ENCODE measurements at regions not wholly inside any gene's neighbourhood (a gene's known extent, or its start where the extent isn't known, plus 50 kb on each side); places are given as distances from the start of the nearest gene placed in this dataset.

GRCh38 chr9:22863736-22864135, 417.1 kb downstream of the DMRTA1 start:
- POLR2A ChIA-PET: no interaction called here

GRCh38 chr9:22893196-22893843, 446.7 kb downstream of the DMRTA1 start:
- Histone ChIP-seq H3K27me3 (ENCODE audit: insufficient read depth, low read length, poor library complexity, severe bottlenecking) (no peaks in the 10 kb centered on the region), H3K4me1 (ENCODE audit: insufficient read depth, low read length) (no peaks in the 10 kb centered on the region), H3K9me3 (ENCODE audit: low read length) (no peaks in the 10 kb centered on the region), H3K36me3 (ENCODE audit: insufficient read depth, low read length) (no peaks in the 10 kb centered on the region), H3K27ac (ENCODE audit: low read depth, low read length) (no peak overlapping the region), H3K4me3 (ENCODE audit: low read length) (no peak overlapping the region)
- no peak for DNase-seq
- Mint-ChIP-seq H3K36me3 (no peaks in the 10 kb centered on the region), H3K9me3 (peaks cover 0 to 15% (median 3%) of the 10 kb centered on the region in 5 donors), H3K4me3 (no peak overlapping the region), H3K4me1 (no peaks in the 10 kb centered on the region), H3K27ac (no peak overlapping the region), H3K27me3 (no peaks in the 10 kb centered on the region)
- CTCF ChIA-PET: no interaction called here
- POLR2A ChIA-PET: no interaction called here

More at GRCh38 chr9:22863736-22864135, 417.1 kb downstream of the DMRTA1 start:
- H3K27me3 ChIP-seq (ENCODE audit: insufficient read depth, low read length, poor library complexity, severe bottlenecking): no peaks in the 10 kb centered on the region
- CTCF ChIA-PET: no interaction called here
- H3K4me1 ChIP-seq (ENCODE audit: insufficient read depth, low read length): no peaks in the 10 kb centered on the region
- DNase-seq: no peak
- H3K4me3 ChIP-seq (ENCODE audit: low read length): no peak overlapping the region
- no peaks in the 10 kb centered on the region for H3K4me1 Mint-ChIP-seq
- no peaks in the 10 kb centered on the region for H3K36me3 ChIP-seq (ENCODE audit: insufficient read depth, low read length)
- H3K27ac Mint-ChIP-seq: no peak overlapping the region
- H3K27ac ChIP-seq (ENCODE audit: low read depth, low read length): no peak overlapping the region
- H3K36me3 Mint-ChIP-seq: no peaks in the 10 kb centered on the region
- H3K27me3 Mint-ChIP-seq: no peaks in the 10 kb centered on the region
- H3K9me3 Mint-ChIP-seq: peaks cover 6 to 18% (median 11%) of the 10 kb centered on the region in 5 donors
- no peak overlapping the region for H3K4me3 Mint-ChIP-seq
- no peaks in the 10 kb centered on the region for H3K9me3 ChIP-seq (ENCODE audit: low read length)

GRCh38 chr9:22898591-22898990, 452.0 kb downstream of the DMRTA1 start:
- H3K36me3 Mint-ChIP-seq: no peaks in the 10 kb centered on the region

GRCh38 chr9:22911632-22912031, 465.0 kb downstream of the DMRTA1 start:
- ChIA-PET POLR2A (no interaction called here), CTCF (no interaction called here)
- Histone ChIP-seq H3K4me3 (ENCODE audit: low read length) (no peak overlapping the region), H3K36me3 (ENCODE audit: insufficient read depth, low read length) (no peaks in the 10 kb centered on the region), H3K27ac (ENCODE audit: low read depth, low read length) (no peak overlapping the region), H3K27me3 (ENCODE audit: insufficient read depth, low read length, poor library complexity, severe bottlenecking) (no peaks in the 10 kb centered on the region), H3K9me3 (ENCODE audit: low read length) (no peaks in the 10 kb centered on the region), H3K4me1 (ENCODE audit: insufficient read depth, low read length) (no peaks in the 10 kb centered on the region)
- Mint-ChIP-seq H3K36me3 (peaks cover 0 to 2% (median 0%) of the 10 kb centered on the region in 3 donors), H3K9me3 (peaks cover 6 to 20% (median 10%) of the 10 kb centered on the region in 5 donors), H3K27me3 (no peaks in the 10 kb centered on the region), H3K27ac (no peak overlapping the region), H3K4me1 (no peaks in the 10 kb centered on the region), H3K4me3 (no peak overlapping the region)
- DNase-seq: no peak

More at GRCh38 chr9:22898591-22898990, 452.0 kb downstream of the DMRTA1 start:
- DNase-seq: no peak
- ChIA-PET POLR2A (no interaction called here), CTCF (no interaction called here)
- Mint-ChIP-seq H3K9me3 (peaks cover 0 to 14% (median 3%) of the 10 kb centered on the region in 5 donors), H3K4me3 (no peak overlapping the region), H3K27ac (no peak overlapping the region), H3K27me3 (no peaks in the 10 kb centered on the region), H3K4me1 (no peaks in the 10 kb centered on the region)
- no peak overlapping the region for H3K4me3 ChIP-seq (ENCODE audit: low read length)
- H3K9me3 ChIP-seq (ENCODE audit: low read length): no peaks in the 10 kb centered on the region
- H3K4me1 ChIP-seq (ENCODE audit: insufficient read depth, low read length): no peaks in the 10 kb centered on the region
- no peak overlapping the region for H3K27ac ChIP-seq (ENCODE audit: low read depth, low read length)
- no peaks in the 10 kb centered on the region for H3K27me3 ChIP-seq (ENCODE audit: insufficient read depth, low read length, poor library complexity, severe bottlenecking)
- H3K36me3 ChIP-seq (ENCODE audit: insufficient read depth, low read length): no peaks in the 10 kb centered on the region

- Histone ChIP-seq H3K36me3 (ENCODE audit: insufficient read depth, low read length) (no peaks in the 10 kb centered on the region), H3K9me3 (ENCODE audit: low read length) (no peaks in the 10 kb centered on the region), H3K27me3 (ENCODE audit: insufficient read depth, low read length, poor library complexity, severe bottlenecking) (no peaks in the 10 kb centered on the region), H3K4me3 (ENCODE audit: low read length) (no peak overlapping the region), H3K4me1 (ENCODE audit: insufficient read depth, low read length) (no peaks in the 10 kb centered on the region), H3K27ac (ENCODE audit: low read depth, low read length) (no peak overlapping the region)
- no peak for DNase-seq
- H3K9me3 Mint-ChIP-seq: peaks cover 6 to 24% (median 10%) of the 10 kb centered on the region in 5 donors
- H3K4me1 Mint-ChIP-seq: no peaks in the 10 kb centered on the region
- H3K4me3 Mint-ChIP-seq: no peak overlapping the region
- ChIA-PET POLR2A (no interaction called here), CTCF (no interaction called here)
- H3K36me3 Mint-ChIP-seq: peaks cover 0 to 2% (median 0%) of the 10 kb centered on the region in 3 donors
- no peaks in the 10 kb centered on the region for H3K27me3 Mint-ChIP-seq
- H3K27ac Mint-ChIP-seq: no peak overlapping the region
Observed at GRCh38 chr9:22913026-22913425, 466.4 kb downstream of the DMRTA1 start.

GRCh38 chr9:22913518-22913917, 466.9 kb downstream of the DMRTA1 start:
- no peak for DNase-seq
- Mint-ChIP-seq H3K4me3 (no peak overlapping the region), H3K27ac (no peak overlapping the region), H3K9me3 (peaks cover 6 to 26% (median 10%) of the 10 kb centered on the region in 5 donors), H3K27me3 (no peaks in the 10 kb centered on the region), H3K36me3 (peaks cover 0 to 2% (median 0%) of the 10 kb centered on the region in 3 donors), H3K4me1 (no peaks in the 10 kb centered on the region)
- POLR2A ChIA-PET: no interaction called here
- Histone ChIP-seq H3K9me3 (ENCODE audit: low read length) (no peaks in the 10 kb centered on the region), H3K36me3 (ENCODE audit: insufficient read depth, low read length) (no peaks in the 10 kb centered on the region), H3K27me3 (ENCODE audit: insufficient read depth, low read length, poor library complexity, severe bottlenecking) (no peaks in the 10 kb centered on the region), H3K27ac (ENCODE audit: low read depth, low read length) (no peak overlapping the region), H3K4me3 (ENCODE audit: low read length) (no peak overlapping the region), H3K4me1 (ENCODE audit: insufficient read depth, low read length) (no peaks in the 10 kb centered on the region)
- CTCF ChIA-PET: no interaction called here

GRCh38 chr9:22916148-22916547, 469.5 kb downstream of the DMRTA1 start:
- DNase-seq: no peak
- H3K27me3 Mint-ChIP-seq: no peaks in the 10 kb centered on the region
- peaks cover 0 to 2% (median 0%) of the 10 kb centered on the region in 3 donors for H3K36me3 Mint-ChIP-seq

GRCh38 chr9:22919423-22919822, 472.8 kb downstream of the DMRTA1 start:
- POLR2A ChIA-PET: no interaction called here
- H3K9me3 ChIP-seq (ENCODE audit: low read length): no peaks in the 10 kb centered on the region
- no peaks in the 10 kb centered on the region for H3K4me1 ChIP-seq (ENCODE audit: insufficient read depth, low read length)
- CTCF ChIA-PET: no interaction called here
- no peaks in the 10 kb centered on the region for H3K36me3 ChIP-seq (ENCODE audit: insufficient read depth, low read length)
- Mint-ChIP-seq H3K4me3 (no peak overlapping the region), H3K27me3 (no peaks in the 10 kb centered on the region), H3K27ac (no peak overlapping the region), H3K9me3 (peaks cover 3 to 26% (median 6%) of the 10 kb centered on the region in 5 donors), H3K4me1 (no peaks in the 10 kb centered on the region), H3K36me3 (no peaks in the 10 kb centered on the region)
- DNase-seq: no peak
- no peaks in the 10 kb centered on the region for H3K27me3 ChIP-seq (ENCODE audit: insufficient read depth, low read length, poor library complexity, severe bottlenecking)
- H3K27ac ChIP-seq (ENCODE audit: low read depth, low read length): no peak overlapping the region
- H3K4me3 ChIP-seq (ENCODE audit: low read length): no peak overlapping the region

More at GRCh38 chr9:22916148-22916547, 469.5 kb downstream of the DMRTA1 start:
- no peak overlapping the region for H3K27ac Mint-ChIP-seq
- Histone ChIP-seq H3K4me1 (ENCODE audit: insufficient read depth, low read length) (no peaks in the 10 kb centered on the region), H3K4me3 (ENCODE audit: low read length) (no peak overlapping the region), H3K36me3 (ENCODE audit: insufficient read depth, low read length) (no peaks in the 10 kb centered on the region), H3K27me3 (ENCODE audit: insufficient read depth, low read length, poor library complexity, severe bottlenecking) (no peaks in the 10 kb centered on the region), H3K9me3 (ENCODE audit: low read length) (no peaks in the 10 kb centered on the region), H3K27ac (ENCODE audit: low read depth, low read length) (no peak overlapping the region)
- no peaks in the 10 kb centered on the region for H3K4me1 Mint-ChIP-seq
- H3K4me3 Mint-ChIP-seq: no peak overlapping the region
- H3K9me3 Mint-ChIP-seq: peaks cover 2 to 23% (median 6%) of the 10 kb centered on the region in 5 donors
- CTCF ChIA-PET: no interaction called here
- POLR2A ChIA-PET: no interaction called here
